Gastrocnemius medialis (tissue), 4 donors: ENCODE measurements at regions not wholly inside any gene's neighbourhood (a gene's known extent, or its start where the extent isn't known, plus 50 kb on each side); places are given as distances from the start of the nearest gene placed in this dataset.

Source experiments
- POLR2A ChIP-seq, 2 donors: fragments of 450-650 bp; IDR thresholded peaks; one replicate each; pipeline ENCODE4 v1.6.1; 2017; ENCODE audit warnings: antibody characterized with exemption in 2 of 2, mild to moderate bottlenecking in 2 of 2, moderate library complexity in 2 of 2
- TF ChIP-seq, protein P1 (sequence below), 5 experiments: fragments of 450-650 bp in 3 of 5; fragments of 200-600 bp in 2 of 5; sonication (generic) in 2 of 5; IDR thresholded peaks in 4 of 5; conservative IDR thresholded peaks in 1 of 5; 1 replicate in 4 of 5; 2 replicates in 1 of 5; pipeline ENCODE4 v1.5.1; 2016 to 2019; ENCODE audit warnings: antibody characterized with exemption in 5 of 5, mild to moderate bottlenecking in 3 of 5, moderate library complexity in 3 of 5

DNA sequence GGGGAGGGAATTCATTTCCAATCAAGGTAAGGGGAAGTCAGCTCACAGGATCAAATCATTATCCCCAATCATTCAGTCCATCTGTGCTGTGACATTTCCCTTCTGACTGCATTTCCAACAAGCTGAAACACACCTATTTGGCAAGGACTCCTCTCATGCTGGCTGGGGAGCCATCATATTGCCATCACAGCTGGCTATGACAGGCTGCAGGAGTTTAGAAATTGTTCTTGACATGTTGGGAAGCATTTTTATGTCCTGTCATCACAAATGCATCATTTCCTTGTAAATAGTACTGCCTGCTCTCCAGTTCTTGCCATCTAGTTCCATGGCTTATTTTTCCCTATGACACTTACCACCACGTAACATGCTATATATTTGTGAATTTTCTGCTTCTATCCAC lies 113.9 kb upstream of the TMEM170B start:
- TF ChIP-seq, protein P1, sequence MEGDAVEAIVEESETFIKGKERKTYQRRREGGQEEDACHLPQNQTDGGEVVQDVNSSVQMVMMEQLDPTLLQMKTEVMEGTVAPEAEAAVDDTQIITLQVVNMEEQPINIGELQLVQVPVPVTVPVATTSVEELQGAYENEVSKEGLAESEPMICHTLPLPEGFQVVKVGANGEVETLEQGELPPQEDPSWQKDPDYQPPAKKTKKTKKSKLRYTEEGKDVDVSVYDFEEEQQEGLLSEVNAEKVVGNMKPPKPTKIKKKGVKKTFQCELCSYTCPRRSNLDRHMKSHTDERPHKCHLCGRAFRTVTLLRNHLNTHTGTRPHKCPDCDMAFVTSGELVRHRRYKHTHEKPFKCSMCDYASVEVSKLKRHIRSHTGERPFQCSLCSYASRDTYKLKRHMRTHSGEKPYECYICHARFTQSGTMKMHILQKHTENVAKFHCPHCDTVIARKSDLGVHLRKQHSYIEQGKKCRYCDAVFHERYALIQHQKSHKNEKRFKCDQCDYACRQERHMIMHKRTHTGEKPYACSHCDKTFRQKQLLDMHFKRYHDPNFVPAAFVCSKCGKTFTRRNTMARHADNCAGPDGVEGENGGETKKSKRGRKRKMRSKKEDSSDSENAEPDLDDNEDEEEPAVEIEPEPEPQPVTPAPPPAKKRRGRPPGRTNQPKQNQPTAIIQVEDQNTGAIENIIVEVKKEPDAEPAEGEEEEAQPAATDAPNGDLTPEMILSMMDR (IDR thresholded peaks at IDR 0.05 in 4 of 5, conservative IDR thresholded peaks at IDR 0.05 in 1 of 5), result no peak
- TF ChIP-seq POLR2A (IDR thresholded peaks at IDR 0.05), result no peak
